HG02852 (cell line): ENCODE measurements at regions not wholly inside any gene's neighbourhood (a gene's known extent, or its start where the extent isn't known, plus 50 kb on each side); places are given as distances from the start of the nearest gene placed in this dataset.
"Not testable (repeated sequence)": the region's sequence is repeated elsewhere in the genome, so short reads cannot be mapped to it uniquely, and the experiment has no call there.

Source experiments
- ATAC-seq: cut with Tn5 transposase; IDR thresholded peaks from one replicate; pipeline ENCODE4 v1.9.1; 2021; ENCODE audit warnings: mild to moderate bottlenecking, moderate library complexity; ENCODE audit not compliant: unreplicated experiment

DNA sequence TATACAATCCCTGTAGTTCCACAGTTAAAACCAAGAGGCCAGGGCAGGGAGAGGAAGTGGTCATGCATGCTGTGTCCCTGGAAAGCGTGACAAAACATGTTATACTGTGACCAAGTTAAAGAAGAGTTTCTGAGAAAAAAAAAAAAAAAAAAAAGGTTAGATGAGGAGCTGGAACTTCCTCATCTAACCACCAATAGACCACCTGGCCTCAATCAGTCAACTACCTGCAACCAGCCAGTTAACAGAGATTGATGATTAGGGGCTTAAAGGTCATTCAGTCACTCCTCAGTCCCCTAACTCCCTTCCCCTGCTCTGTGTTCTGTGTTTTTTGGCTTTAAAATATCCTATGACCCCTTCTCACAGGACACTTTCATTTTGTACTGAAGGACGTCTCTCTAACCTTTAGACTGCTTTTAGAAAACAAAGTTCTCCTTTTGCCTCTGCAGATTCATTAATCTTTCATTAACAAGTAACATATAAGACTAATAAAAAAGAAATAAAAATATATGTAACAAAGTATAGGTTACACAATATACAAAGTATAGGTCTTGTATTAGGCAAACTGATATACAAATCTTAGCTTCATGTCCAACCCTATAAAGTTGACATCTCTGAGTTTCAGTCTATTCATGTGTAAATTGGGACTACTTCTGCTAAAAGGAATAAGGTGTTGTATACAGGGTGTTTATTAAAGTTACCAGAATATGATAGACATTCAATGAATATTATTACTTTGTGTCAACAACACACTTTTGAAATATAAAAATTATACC is 179.1 kb upstream of the NDST4 start:
- ATAC-seq, result no peak

DNA sequence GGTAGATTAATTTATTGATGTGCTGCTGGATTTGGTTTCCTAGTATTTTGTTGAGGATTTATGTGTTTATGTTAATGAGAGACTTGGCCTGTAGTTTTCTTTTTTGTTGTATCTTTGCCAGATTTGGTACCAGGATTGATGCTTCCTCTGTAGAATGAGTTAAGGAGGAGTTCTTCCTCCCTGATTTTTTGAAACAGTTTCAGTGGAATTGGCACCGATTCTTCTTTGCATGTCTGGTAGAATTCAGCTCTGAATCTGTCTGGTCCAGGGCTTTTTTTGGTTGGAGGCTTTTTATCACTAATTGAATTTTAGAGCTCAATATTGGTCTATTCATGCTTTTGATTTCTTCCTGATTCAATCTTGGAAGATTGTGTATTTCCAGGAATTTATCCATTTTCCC is 174.0 kb upstream of the NDST4 start:
- ATAC-seq, result no peak

- no peak for ATAC-seq
Observed at GRCh38 chr4:115279330-115279729, 165.9 kb upstream of the NDST4 start.

DNA sequence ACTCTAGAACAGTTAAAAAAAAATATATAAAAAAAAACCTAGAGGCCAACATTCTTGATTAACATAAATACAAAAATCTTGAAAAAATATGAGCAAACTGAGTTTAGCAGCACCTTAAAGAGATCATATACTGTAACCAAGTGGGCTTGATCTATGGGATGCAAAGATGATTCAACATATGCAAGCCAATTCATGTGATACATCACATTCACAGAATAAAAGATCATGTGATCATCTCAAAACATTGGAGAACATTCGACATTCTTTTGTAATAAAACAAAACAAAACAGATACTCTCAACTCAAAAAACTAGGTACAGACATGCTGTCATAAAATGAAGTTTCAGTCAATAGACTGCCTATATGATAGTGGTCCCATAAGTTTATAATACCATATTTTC is 165.4 kb upstream of the NDST4 start:
- ATAC-seq, result no peak

GRCh38 chr4:115275615-115276014 is 162.2 kb upstream of the NDST4 start:
- no peak for ATAC-seq

DNA sequence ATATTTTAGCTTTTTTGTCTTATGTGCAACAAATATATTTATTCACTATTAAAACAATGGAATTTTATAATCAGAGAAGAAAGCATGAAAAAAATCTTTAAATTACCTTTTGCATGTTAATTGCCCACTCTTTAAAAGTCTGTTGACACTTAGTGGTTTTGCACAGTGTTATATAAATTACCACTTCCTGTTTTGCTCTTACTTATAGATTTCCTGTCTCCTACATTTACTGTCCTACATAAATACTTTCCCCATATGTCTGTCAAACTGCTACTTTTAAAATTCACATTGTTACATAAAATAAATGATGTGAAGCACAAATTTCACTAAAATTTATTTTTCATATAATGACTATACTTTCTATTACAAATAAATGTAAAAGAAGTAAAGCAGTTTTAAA is 161.1 kb upstream of the NDST4 start:
- peak; percentile 70 for ATAC-seq

DNA sequence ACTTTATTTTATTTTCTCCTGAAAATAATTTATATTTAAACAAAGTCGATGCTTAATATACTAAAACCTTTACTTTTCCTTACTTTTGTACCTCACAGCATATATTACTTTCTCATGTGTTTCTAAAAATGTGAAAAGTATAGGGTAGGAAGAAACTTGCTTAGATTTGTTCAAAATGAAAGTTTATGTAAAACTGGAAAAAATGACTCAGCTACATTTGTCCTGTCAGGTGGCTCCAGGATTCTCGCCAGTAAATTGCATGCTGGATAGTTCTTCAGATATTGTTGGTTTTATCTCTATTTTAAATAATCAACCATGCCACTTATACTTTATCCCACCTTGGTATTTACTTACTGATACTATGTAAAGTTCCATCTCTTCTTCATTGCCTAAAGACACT is 159.2 kb upstream of the NDST4 start:
- peak; percentile 29 for ATAC-seq

DNA sequence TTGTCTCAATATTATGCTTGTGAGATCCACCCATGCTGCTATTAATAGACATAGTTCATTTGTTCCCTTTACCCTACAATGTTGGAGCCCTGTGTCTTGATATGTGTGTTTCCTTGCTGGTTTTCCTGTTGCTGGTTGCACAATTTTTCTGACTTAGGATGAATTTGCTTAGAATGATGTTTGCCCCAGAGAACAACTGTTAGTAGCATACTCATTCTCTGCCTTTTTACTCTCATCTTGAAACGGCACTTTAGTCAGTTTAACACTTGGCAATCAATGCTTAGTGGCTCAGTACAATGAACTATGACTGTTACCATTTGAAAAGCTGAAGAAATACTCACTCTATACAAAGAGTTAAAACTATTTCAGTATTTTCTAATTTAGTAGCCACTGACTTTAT is 158.8 kb upstream of the NDST4 start:
- ATAC-seq, result peak; percentile 75

- no peak for ATAC-seq
Observed at GRCh38 chr4:115260195-115260594, 146.8 kb upstream of the NDST4 start.

- no peak for ATAC-seq
Observed at GRCh38 chr4:115259642-115260041, 146.2 kb upstream of the NDST4 start.

GRCh38 chr4:115249808-115250207 is 136.4 kb upstream of the NDST4 start:
- no peak for ATAC-seq

DNA sequence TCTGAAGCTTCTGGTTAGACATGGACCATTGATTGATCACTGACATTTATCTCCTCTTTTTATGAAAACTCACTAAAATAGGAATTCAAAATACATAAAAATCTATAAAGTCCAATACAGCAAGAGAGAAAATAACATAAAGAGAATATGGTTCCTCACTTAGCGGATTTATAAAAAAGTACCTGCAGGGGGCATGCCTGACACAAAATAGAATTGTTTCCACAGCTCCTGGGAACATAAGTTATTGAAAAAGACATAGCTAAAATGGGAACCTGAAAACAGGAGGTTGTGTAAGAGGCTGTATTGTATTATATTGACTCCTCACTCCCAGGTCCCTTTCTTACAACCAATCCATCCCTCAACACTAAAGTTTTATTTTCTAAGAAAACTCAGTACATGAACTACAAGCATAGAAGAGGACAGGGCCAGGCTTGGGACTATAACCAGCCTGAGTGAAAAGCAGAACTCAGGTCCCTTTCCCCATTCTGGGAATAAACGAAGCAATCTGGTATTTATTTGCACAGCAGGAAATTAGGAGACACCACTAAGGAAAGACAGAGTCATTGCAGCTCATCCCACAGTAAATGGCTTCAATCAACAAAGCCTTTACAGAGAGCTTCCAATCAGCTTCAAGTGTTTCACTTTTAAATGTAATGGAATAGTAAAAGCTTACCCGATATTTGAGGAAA is 121.1 kb upstream of the NDST4 start:
- peak; percentile 68 for ATAC-seq

GRCh38 chr4:115233600-115233999 is 120.2 kb upstream of the NDST4 start:
- no peak for ATAC-seq

DNA sequence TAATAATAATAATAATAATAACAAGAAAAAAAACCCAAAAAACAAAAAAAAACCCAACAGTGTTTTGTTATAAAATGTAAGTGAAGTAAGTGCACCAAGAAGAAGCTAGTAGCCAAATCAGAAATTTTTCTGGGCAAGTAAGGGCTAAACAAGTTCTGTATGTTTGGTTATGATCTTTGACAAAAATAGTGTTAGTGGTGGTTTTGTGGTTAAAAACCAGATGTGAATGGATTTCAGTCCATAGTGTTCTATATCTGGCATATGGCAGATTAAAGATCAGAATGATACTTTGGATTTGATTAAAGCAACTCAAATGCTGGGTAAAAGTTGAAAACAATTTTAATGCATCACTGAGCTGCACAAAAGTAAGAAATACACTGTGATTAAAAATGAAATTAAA is 116.5 kb upstream of the NDST4 start:
- ATAC-seq, result no peak

DNA sequence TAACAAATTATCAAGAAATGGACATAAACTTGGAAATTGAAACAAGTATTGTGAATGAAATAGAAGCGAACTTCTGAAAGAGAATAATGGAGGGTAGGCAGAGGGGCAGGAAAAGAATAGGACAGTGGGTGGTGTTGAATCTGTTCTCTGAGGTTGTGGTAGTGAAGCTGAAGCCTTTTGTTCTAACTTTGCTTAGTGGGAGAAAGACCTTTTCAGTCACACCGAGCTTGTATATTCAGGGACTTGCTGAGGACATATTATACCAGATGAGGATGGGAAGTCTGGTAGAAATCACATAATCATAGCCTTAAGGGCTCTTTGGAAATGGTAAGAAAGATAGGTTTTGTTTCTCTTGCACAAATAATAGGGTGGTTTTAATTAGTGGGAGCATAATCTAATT is 115.4 kb upstream of the NDST4 start:
- no peak for ATAC-seq

- no peak for ATAC-seq
Observed at GRCh38 chr4:115222061-115222460, 108.6 kb upstream of the NDST4 start.

GRCh38 chr4:115219862-115220261 is 106.4 kb upstream of the NDST4 start:
- no peak for ATAC-seq

DNA sequence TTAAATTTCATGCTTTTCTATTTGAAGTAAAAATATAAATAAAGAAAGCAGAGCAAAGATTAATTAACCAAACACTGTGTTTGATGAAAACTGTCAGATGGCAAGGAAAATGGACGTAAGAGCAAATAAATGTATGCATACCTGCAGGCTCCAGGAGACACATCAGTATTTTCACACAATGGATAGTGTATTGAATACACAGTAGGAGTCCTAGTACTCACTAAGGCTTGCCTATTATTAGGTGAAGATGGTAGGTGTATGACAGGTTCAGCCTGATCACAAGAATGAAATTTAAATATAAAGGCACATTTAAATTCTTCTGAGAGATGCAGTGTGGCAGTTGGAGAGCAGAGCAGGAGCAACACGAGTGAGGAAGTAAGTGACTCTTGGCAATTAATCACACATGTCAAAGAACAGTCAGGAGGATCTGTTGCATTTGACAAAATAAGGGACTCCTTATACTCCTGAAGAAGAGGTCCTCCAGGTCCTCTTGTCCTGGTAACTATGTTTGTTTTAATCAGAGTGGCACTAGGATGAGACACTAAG is 106.0 kb upstream of the NDST4 start:
- ATAC-seq, result no peak

- ATAC-seq, result no peak
Observed at GRCh38 chr4:115215935-115216334, 102.5 kb upstream of the NDST4 start.

GRCh38 chr4:115213716-115214115 is 100.3 kb upstream of the NDST4 start:
- no peak for ATAC-seq

DNA sequence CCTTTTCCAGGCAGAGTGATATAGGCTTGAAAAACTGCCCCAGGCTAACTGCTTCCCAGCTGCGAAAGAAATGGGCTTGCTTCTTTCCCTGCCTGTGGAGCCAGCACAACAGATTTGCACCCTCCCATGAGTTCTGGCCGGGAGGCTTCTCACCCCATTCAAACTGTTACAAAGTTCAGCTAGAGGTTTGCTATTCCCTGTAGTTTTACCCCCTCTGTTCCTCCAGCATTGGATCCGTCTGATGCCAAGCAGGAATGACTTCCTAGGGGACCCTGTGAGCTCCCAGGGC is 87.6 kb upstream of the NDST4 start:
- ATAC-seq, result no peak

GRCh38 chr4:115200201-115201041 is 87.0 kb upstream of the NDST4 start:
- not testable (repeated sequence) for ATAC-seq
